ENCODE measurements at regions not wholly inside any gene's neighbourhood (a gene's known extent, or its start where the extent isn't known, plus 50 kb on each side); places are given as distances from the start of the nearest gene placed in this dataset.
"Not testable (repeated sequence)": the region's sequence is repeated elsewhere in the genome, so short reads cannot be mapped to it uniquely, and the experiment has no call there.

DNA sequence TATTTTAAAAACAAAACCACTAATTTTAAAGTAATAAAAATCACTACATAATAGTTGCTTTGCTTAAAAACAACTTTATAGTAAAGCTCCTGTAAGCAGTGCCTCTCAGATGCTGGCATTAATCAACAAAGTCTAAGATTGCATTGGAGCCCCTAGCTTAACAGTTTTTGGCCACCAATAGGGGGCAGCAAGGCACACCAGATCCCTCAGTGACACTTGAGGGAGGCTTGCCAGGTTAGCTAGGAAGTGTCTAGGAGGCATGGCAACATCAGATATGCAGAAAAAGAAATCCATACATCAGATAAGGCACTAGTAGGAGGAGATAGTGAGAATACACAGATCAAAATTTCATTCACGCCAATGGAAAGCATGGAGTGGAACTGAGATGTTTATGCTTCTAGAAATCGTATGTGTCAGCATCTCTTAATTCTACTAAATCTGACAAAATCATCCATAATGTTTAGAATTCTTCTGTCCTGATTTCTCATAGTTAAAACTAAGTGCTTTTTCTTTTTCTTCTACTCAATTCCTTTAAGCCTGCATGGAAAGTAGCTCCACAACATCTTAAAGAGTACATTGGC, 73.6 kb upstream of the PAM start:
- no peaks in the 10 kb centered on the region for H3K36me3 ChIP-seq (ENCODE audit: low read depth)
- H3K4me2 ChIP-seq (ENCODE audit: unreplicated experiment) = no peak overlapping the region
- 87 to 92% methylated on average over 2 of the region's 2 CpGs for WGBS, 2 experiments (ENCODE audit: low coverage in 1 of 2, low lambda C conversion rate in 2 of 2, missing lambda C conversion rate in 2 of 2)
- H3K4me1 ChIP-seq (ENCODE audit: insufficient read depth) = peaks cover 27% of the 10 kb centered on the region
- H2AFZ ChIP-seq = no peak overlapping the region
- H3K79me2 ChIP-seq (ENCODE audit: insufficient read depth) = no peaks in the 10 kb centered on the region
- H4K20me1 ChIP-seq (ENCODE audit: insufficient read depth) = no peaks in the 10 kb centered on the region
- no peaks in the 10 kb centered on the region for H3K27me3 ChIP-seq (replicated peaks; ENCODE audit: insufficient read depth)
- H3K9ac ChIP-seq = no peak overlapping the region
- peak; percentile 84 for DNase-seq
- H3F3A ChIP-seq (ENCODE audit: insufficient read depth) = peaks cover 11% of the 10 kb centered on the region; the same call in 1 of the 2 replicates
- no peaks in the 10 kb centered on the region for H3K9me2 ChIP-seq (ENCODE audit: insufficient read depth)
- in situ Hi-C loops (cut with MboI) = loop anchor here (10.0 kb wide), 1 partner anchor 93 kb away; no protein-coding TSS in a partner anchor
- TF ChIP-seq EZH2 (IDR thresholded peaks at IDR 0.05; ENCODE audit: insufficient read depth, poor library complexity, severe bottlenecking) (no peak), EZH2phosphoT487 (IDR thresholded peaks at IDR 0.05; ENCODE audit: insufficient read depth, low read depth) (no peak)
- no peak overlapping the region for H3K4me3 ChIP-seq
- H3K9me3 ChIP-seq (ENCODE audit: low read depth) = no peaks in the 10 kb centered on the region
- no peak overlapping the region for H3K27ac ChIP-seq

DNA sequence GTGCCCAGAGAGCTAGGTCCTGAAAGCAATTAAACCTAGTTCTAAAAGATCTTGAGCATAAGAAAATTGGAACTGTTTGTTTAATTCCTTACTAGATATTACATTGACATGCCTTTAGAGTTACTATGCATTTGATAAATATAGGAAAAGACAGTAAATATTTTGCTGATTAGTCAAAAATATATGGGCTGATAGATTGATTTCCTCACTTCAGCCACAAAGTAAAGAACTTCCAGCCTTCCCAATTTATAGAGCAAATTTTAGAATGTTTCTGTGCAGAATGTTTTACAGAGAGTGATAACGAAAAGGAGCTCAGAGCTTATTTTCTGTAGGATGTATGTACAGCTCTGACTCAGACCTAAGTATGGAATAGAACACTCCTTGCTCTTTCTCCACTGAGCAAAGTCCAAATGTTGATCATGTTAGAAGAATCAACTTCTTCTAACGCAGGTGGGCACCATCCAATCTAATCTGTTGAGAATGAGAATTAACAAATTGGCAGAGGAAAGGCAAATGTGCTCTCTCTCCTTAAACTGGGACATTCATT, 72.9 kb upstream of the PAM start:
- H3K27ac ChIP-seq = no peak overlapping the region
- no peak overlapping the region for H3K9ac ChIP-seq
- H3K9me2 ChIP-seq (ENCODE audit: insufficient read depth) = no peaks in the 10 kb centered on the region
- H3K27me3 ChIP-seq (replicated peaks; ENCODE audit: insufficient read depth) = no peaks in the 10 kb centered on the region
- no peaks in the 10 kb centered on the region for H3K9me3 ChIP-seq (ENCODE audit: low read depth)
- peaks cover 27% of the 10 kb centered on the region for H3K4me1 ChIP-seq (ENCODE audit: insufficient read depth)
- no peak overlapping the region for H3K4me3 ChIP-seq
- no peak for DNase-seq
- peaks cover 11% of the 10 kb centered on the region; the same call in 1 of the 2 replicates for H3F3A ChIP-seq (ENCODE audit: insufficient read depth)
- WGBS, 2 experiments (ENCODE audit: low coverage in 1 of 2, low lambda C conversion rate in 2 of 2, missing lambda C conversion rate in 2 of 2) = 93 to 95% methylated on average over 2 of the region's 2 CpGs
- H4K20me1 ChIP-seq (ENCODE audit: insufficient read depth) = no peaks in the 10 kb centered on the region
- H3K36me3 ChIP-seq (ENCODE audit: low read depth) = no peaks in the 10 kb centered on the region
- H2AFZ ChIP-seq = no peak overlapping the region
- no peak for TF ChIP-seq EZH2 (IDR thresholded peaks at IDR 0.05; ENCODE audit: insufficient read depth, poor library complexity, severe bottlenecking)
- TF ChIP-seq EZH2phosphoT487 (IDR thresholded peaks at IDR 0.05; ENCODE audit: insufficient read depth, low read depth) = no peak
- in situ Hi-C loops (cut with MboI) = loop anchor here (10.0 kb wide), 1 partner anchor 93 kb away; no protein-coding TSS in a partner anchor
- H3K79me2 ChIP-seq (ENCODE audit: insufficient read depth) = no peaks in the 10 kb centered on the region
- H3K4me2 ChIP-seq (ENCODE audit: unreplicated experiment) = no peak overlapping the region

DNA sequence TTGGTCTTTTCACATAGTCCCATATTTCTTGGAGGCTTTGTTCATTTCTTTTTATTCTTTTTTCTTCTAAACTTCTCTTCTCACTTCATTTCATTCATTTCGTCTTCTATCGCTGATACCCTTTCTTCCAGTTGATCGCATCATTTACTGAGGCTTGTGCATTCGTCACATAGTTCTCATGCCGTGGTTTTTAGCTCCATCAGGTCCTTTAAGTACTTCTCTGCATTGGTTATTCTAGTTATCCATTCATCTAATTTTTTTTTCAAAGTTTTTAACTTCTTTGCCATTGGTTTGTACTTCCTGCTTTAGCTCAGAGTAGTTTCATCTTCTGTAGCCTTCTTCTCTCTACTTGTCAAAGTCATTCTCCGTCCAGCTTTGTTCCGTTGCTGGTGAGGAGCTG, 67.0 kb upstream of the PAM start:
- DNase-seq; H3K4me2 ChIP-seq (ENCODE audit: unreplicated experiment); H3K27ac ChIP-seq; H3K36me3 ChIP-seq (ENCODE audit: low read depth); H3K79me2 ChIP-seq (ENCODE audit: insufficient read depth); H3K9me2 ChIP-seq (ENCODE audit: insufficient read depth); H3K9me3 ChIP-seq (ENCODE audit: low read depth); H3K4me1 ChIP-seq (ENCODE audit: insufficient read depth); H3F3A ChIP-seq (ENCODE audit: insufficient read depth); H4K20me1 ChIP-seq (ENCODE audit: insufficient read depth); H3K27me3 ChIP-seq (replicated peaks; ENCODE audit: insufficient read depth); H2AFZ ChIP-seq; H3K4me3 ChIP-seq; H3K9ac ChIP-seq: not testable (repeated sequence)
- in situ Hi-C loops (cut with MboI) = loop anchor here (10.0 kb wide), 1 partner anchor 87 kb away; no protein-coding TSS in a partner anchor
- 80 to 83% methylated on average over 7 of the region's 7 CpGs for WGBS, 2 experiments (ENCODE audit: low coverage in 1 of 2, low lambda C conversion rate in 2 of 2, missing lambda C conversion rate in 2 of 2)

GRCh38 chr5:102688581-102689342, 66.3 kb upstream of the PAM start:
- H3K4me2 ChIP-seq (ENCODE audit: unreplicated experiment); H3K9me2 ChIP-seq (ENCODE audit: insufficient read depth); DNase-seq; H3K36me3 ChIP-seq (ENCODE audit: low read depth); H3F3A ChIP-seq (ENCODE audit: insufficient read depth); H3K9ac ChIP-seq; H3K4me1 ChIP-seq (ENCODE audit: insufficient read depth); H3K27ac ChIP-seq; H4K20me1 ChIP-seq (ENCODE audit: insufficient read depth); H3K9me3 ChIP-seq (ENCODE audit: low read depth); H2AFZ ChIP-seq; H3K79me2 ChIP-seq (ENCODE audit: insufficient read depth); H3K27me3 ChIP-seq (replicated peaks; ENCODE audit: insufficient read depth); H3K4me3 ChIP-seq: not testable (repeated sequence)
- 77 to 79% methylated on average over 14 of the region's 14 CpGs for WGBS, 2 experiments (ENCODE audit: low coverage in 1 of 2, low lambda C conversion rate in 2 of 2, missing lambda C conversion rate in 2 of 2)
- in situ Hi-C loops (cut with MboI) = loop anchor here (10.0 kb wide), 1 partner anchor 86 kb away; no protein-coding TSS in a partner anchor
